ENCODE measurements at regions not wholly inside any gene's neighbourhood (a gene's known extent, or its start where the extent isn't known, plus 50 kb on each side); places are given as distances from the start of the nearest gene placed in this dataset.

- CTCF ChIA-PET = no interaction called here
- Mint-ChIP-seq H3K27ac (no peak overlapping the region), H3K4me1 (peaks cover 11% of the 10 kb centered on the region), H3K4me3 (no peak overlapping the region), H3K36me3 (no peaks in the 10 kb centered on the region), H3K9me3 (no peaks in the 10 kb centered on the region), H3K27me3 (ENCODE audit: low read depth) (no peaks in the 10 kb centered on the region)
- DNase-seq (ENCODE audit: low spot score) (peak; percentile 3), ATAC-seq (no peak)
- TF ChIP-seq NFYB (CRISPR knock-in tag; conservative IDR thresholded peaks at IDR 0.05; ENCODE audit: low read depth) (no peak), ZNF232 (CRISPR knock-in tag; IDR thresholded peaks at IDR 0.05) (no peak), OVOL2 (CRISPR knock-in tag; IDR thresholded peaks at IDR 0.05; ENCODE audit: borderline replicate concordance) (no peak), ATF3 (CRISPR knock-in tag; conservative IDR thresholded peaks at IDR 0.05) (no peak), ZNF121 (CRISPR knock-in tag; IDR thresholded peaks at IDR 0.05) (no peak), SP1 (CRISPR knock-in tag; conservative IDR thresholded peaks at IDR 0.05) (no peak), FOXJ3 (CRISPR knock-in tag; IDR thresholded peaks at IDR 0.05; ENCODE audit: borderline replicate concordance) (no peak)
- TF ChIP-seq, protein P1, sequence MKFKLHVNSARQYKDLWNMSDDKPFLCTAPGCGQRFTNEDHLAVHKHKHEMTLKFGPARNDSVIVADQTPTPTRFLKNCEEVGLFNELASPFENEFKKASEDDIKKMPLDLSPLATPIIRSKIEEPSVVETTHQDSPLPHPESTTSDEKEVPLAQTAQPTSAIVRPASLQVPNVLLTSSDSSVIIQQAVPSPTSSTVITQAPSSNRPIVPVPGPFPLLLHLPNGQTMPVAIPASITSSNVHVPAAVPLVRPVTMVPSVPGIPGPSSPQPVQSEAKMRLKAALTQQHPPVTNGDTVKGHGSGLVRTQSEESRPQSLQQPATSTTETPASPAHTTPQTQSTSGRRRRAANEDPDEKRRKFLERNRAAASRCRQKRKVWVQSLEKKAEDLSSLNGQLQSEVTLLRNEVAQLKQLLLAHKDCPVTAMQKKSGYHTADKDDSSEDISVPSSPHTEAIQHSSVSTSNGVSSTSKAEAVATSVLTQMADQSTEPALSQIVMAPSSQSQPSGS (CRISPR knock-in tag; IDR thresholded peaks at IDR 0.05; ENCODE audit: borderline replicate concordance, low read depth) = no peak
- TF ChIP-seq, protein P2, sequence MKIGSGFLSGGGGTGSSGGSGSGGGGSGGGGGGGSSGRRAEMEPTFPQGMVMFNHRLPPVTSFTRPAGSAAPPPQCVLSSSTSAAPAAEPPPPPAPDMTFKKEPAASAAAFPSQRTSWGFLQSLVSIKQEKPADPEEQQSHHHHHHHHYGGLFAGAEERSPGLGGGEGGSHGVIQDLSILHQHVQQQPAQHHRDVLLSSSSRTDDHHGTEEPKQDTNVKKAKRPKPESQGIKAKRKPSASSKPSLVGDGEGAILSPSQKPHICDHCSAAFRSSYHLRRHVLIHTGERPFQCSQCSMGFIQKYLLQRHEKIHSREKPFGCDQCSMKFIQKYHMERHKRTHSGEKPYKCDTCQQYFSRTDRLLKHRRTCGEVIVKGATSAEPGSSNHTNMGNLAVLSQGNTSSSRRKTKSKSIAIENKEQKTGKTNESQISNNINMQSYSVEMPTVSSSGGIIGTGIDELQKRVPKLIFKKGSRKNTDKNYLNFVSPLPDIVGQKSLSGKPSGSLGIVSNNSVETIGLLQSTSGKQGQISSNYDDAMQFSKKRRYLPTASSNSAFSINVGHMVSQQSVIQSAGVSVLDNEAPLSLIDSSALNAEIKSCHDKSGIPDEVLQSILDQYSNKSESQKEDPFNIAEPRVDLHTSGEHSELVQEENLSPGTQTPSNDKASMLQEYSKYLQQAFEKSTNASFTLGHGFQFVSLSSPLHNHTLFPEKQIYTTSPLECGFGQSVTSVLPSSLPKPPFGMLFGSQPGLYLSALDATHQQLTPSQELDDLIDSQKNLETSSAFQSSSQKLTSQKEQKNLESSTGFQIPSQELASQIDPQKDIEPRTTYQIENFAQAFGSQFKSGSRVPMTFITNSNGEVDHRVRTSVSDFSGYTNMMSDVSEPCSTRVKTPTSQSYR (CRISPR knock-in tag; IDR thresholded peaks at IDR 0.05) = no peak
- TF ChIP-seq, protein P3, sequence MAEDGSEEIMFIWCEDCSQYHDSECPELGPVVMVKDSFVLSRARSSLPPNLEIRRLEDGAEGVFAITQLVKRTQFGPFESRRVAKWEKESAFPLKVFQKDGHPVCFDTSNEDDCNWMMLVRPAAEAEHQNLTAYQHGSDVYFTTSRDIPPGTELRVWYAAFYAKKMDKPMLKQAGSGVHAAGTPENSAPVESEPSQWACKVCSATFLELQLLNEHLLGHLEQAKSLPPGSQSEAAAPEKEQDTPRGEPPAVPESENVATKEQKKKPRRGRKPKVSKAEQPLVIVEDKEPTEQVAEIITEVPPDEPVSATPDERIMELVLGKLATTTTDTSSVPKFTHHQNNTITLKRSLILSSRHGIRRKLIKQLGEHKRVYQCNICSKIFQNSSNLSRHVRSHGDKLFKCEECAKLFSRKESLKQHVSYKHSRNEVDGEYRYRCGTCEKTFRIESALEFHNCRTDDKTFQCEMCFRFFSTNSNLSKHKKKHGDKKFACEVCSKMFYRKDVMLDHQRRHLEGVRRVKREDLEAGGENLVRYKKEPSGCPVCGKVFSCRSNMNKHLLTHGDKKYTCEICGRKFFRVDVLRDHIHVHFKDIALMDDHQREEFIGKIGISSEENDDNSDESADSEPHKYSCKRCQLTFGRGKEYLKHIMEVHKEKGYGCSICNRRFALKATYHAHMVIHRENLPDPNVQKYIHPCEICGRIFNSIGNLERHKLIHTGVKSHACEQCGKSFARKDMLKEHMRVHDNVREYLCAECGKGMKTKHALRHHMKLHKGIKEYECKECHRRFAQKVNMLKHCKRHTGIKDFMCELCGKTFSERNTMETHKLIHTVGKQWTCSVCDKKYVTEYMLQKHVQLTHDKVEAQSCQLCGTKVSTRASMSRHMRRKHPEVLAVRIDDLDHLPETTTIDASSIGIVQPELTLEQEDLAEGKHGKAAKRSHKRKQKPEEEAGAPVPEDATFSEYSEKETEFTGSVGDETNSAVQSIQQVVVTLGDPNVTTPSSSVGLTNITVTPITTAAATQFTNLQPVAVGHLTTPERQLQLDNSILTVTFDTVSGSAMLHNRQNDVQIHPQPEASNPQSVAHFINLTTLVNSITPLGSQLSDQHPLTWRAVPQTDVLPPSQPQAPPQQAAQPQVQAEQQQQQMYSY (CRISPR knock-in tag; IDR thresholded peaks at IDR 0.05) = no peak
- TF ChIP-seq, protein P4, sequence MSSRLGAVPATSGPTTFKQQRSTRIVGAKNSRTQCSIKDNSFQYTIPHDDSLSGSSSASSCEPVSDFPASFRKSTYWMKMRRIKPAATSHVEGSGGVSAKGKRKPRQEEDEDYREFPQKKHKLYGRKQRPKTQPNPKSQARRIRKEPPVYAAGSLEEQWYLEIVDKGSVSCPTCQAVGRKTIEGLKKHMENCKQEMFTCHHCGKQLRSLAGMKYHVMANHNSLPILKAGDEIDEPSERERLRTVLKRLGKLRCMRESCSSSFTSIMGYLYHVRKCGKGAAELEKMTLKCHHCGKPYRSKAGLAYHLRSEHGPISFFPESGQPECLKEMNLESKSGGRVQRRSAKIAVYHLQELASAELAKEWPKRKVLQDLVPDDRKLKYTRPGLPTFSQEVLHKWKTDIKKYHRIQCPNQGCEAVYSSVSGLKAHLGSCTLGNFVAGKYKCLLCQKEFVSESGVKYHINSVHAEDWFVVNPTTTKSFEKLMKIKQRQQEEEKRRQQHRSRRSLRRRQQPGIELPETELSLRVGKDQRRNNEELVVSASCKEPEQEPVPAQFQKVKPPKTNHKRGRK (CRISPR knock-in tag; IDR thresholded peaks at IDR 0.05; ENCODE audit: borderline replicate concordance) = no peak
- TF ChIP-seq, protein P5, sequence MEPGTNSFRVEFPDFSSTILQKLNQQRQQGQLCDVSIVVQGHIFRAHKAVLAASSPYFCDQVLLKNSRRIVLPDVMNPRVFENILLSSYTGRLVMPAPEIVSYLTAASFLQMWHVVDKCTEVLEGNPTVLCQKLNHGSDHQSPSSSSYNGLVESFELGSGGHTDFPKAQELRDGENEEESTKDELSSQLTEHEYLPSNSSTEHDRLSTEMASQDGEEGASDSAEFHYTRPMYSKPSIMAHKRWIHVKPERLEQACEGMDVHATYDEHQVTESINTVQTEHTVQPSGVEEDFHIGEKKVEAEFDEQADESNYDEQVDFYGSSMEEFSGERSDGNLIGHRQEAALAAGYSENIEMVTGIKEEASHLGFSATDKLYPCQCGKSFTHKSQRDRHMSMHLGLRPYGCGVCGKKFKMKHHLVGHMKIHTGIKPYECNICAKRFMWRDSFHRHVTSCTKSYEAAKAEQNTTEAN (CRISPR knock-in tag; IDR thresholded peaks at IDR 0.05) = no peak
- POLR2A ChIA-PET = no interaction called here
These were observed 59.2 kb upstream of the KLF13 start for GRCh38 chr15:31267161-31268107.

Data from WTC11 (cell line).